IMR-90 (cell line): ENCODE measurements at regions not wholly inside any gene's neighbourhood (a gene's known extent, or its start where the extent isn't known, plus 50 kb on each side); places are given as distances from the start of the nearest gene placed in this dataset.

Source experiments
- ATAC-seq: fragments of 200-7000 bp; cut with Tn5 transposase; 2 replicates; pipeline ENCODE4 v1.9.1; 2020; ENCODE audit warnings: low read depth, mild to moderate bottlenecking, moderate library complexity
- BruUV-seq: library from RNA; stranded (reverse); fragments of 400-500 nt; replicated peaks from 2 replicates; lab custom pipeline; 2021; lab: Mats Ljungman, UMichigan
- CTCF ChIA-PET: fragments of 300-600 bp; formaldehyde crosslinking; extraction: SDS; loops from one replicate; lab custom pipeline; 2021; ENCODE audit warnings: antibody characterized with exemption; lab: Yijun Ruan, JAX
- POLR2A ChIA-PET: fragments of 300-600 bp; sonication (Branson Sonifier 250); formaldehyde crosslinking; loops from one replicate; lab custom pipeline; 2022; ENCODE audit warnings: antibody characterized with exemption; ENCODE audit not compliant: unreplicated experiment; lab: Charles Lee
- DNase-seq: peaks from one replicate; pipeline ENCODE4 v3.0.0; 2013
- H2AFZ ChIP-seq: replicated peaks from 2 replicates; pipeline ENCODE3; 2013; ENCODE audit warnings: low read length, mild to moderate bottlenecking; ENCODE audit not compliant: poor library complexity
- H2AK5ac ChIP-seq: 2 replicates; pipeline ENCODE4 v1.6.1; 2013; ENCODE audit warnings: low read depth, low read length, inconsistent platforms
- H2AK9ac ChIP-seq: replicated peaks from 2 replicates; pipeline ENCODE3; 2013; ENCODE audit warnings: mild to moderate bottlenecking, low read depth, low read length, moderate library complexity; ENCODE audit not compliant: poor library complexity
- H2BK120ac ChIP-seq: 2 replicates; pipeline ENCODE4 v1.6.1; 2013; ENCODE audit warnings: low read depth, low read length, inconsistent platforms
- H2BK15ac ChIP-seq: 3 replicates; pipeline ENCODE4 v1.6.1; 2013; ENCODE audit warnings: low read depth, low read length, inconsistent platforms
- H2BK20ac ChIP-seq: 2 replicates; pipeline ENCODE4 v1.6.1; 2013; ENCODE audit warnings: low read depth, mild to moderate bottlenecking, inconsistent platforms, low read length, moderate library complexity
- H2BK5ac ChIP-seq: 2 replicates; pipeline ENCODE4 v1.6.1; 2013; ENCODE audit warnings: mild to moderate bottlenecking, low read depth, low read length, inconsistent platforms; ENCODE audit not compliant: poor library complexity, severe bottlenecking
- H3K14ac ChIP-seq: replicated peaks from 2 replicates; pipeline ENCODE4 v1.6.1; 2013; ENCODE audit warnings: low read depth, low read length, inconsistent platforms
- H3K18ac ChIP-seq: 2 replicates; pipeline ENCODE4 v1.6.1; 2013; ENCODE audit warnings: low read depth, low read length, control low read depth
- H3K23ac ChIP-seq: 2 replicates; pipeline ENCODE4 v1.6.1; 2013; ENCODE audit warnings: low read depth, low read length, inconsistent platforms
- H3K27ac ChIP-seq: 2 replicates; pipeline ENCODE4 v1.5.1; 2013; ENCODE audit warnings: mild to moderate bottlenecking, control low read depth, low read length; ENCODE audit not compliant: insufficient read depth
- H3K27me3 ChIP-seq: 2 replicates; pipeline ENCODE4 v1.6.1; 2013; ENCODE audit warnings: low read length; ENCODE audit not compliant: control insufficient read depth, insufficient read depth
- H3K36me3 ChIP-seq: 2 replicates; pipeline ENCODE4 v1.6.1; 2013; ENCODE audit warnings: low read length, mixed read lengths; ENCODE audit not compliant: control insufficient read depth, insufficient read depth
- H3K4ac ChIP-seq: 2 replicates; pipeline ENCODE4 v1.6.1; 2013; ENCODE audit warnings: low read depth, low read length, inconsistent platforms
- H3K4me1 ChIP-seq: 2 replicates; pipeline ENCODE4 v1.6.1; 2013; ENCODE audit warnings: low read length, mixed read lengths; ENCODE audit not compliant: control insufficient read depth, insufficient read depth
- H3K4me2 ChIP-seq: 2 replicates; pipeline ENCODE4 v1.6.1; 2013; ENCODE audit warnings: low read depth, mild to moderate bottlenecking, control low read depth, low read length, moderate library complexity
- H3K4me3 ChIP-seq: 2 replicates; pipeline ENCODE4 v1.5.1; 2013; ENCODE audit warnings: low read depth, mild to moderate bottlenecking, control low read depth, low read length, moderate library complexity; ENCODE audit not compliant: insufficient read depth
- H3K56ac ChIP-seq: 2 replicates; pipeline ENCODE4 v1.6.1; 2013; ENCODE audit warnings: low read length, inconsistent platforms; ENCODE audit not compliant: insufficient read depth; ENCODE audit errors: extremely low read depth
- H3K79me1 ChIP-seq, 2 experiments: 2 replicates each; pipeline ENCODE4 v1.6.1; 2013; ENCODE audit warnings: low read length in 2 of 2, inconsistent platforms in 1 of 2, low read depth in 1 of 2
- H3K9ac ChIP-seq: 2 replicates; pipeline ENCODE4 v1.6.1; 2013; ENCODE audit warnings: low read depth, low read length, control low read depth
- H3K9me1 ChIP-seq: 2 replicates; pipeline ENCODE4 v1.6.1; 2013; ENCODE audit warnings: low read length, inconsistent platforms; ENCODE audit not compliant: insufficient read depth
- H3K9me3 ChIP-seq: 2 replicates; pipeline ENCODE4 v1.6.1; 2013; ENCODE audit warnings: low read length; ENCODE audit not compliant: control insufficient read depth, insufficient read depth
- H4K20me1 ChIP-seq: 2 replicates; pipeline ENCODE4 v1.6.1; 2013; ENCODE audit warnings: low read length, inconsistent platforms; ENCODE audit not compliant: insufficient read depth
- H4K5ac ChIP-seq: 2 replicates; pipeline ENCODE4 v1.6.1; 2013; ENCODE audit warnings: mild to moderate bottlenecking, low read depth, low read length, control low read depth
- H4K8ac ChIP-seq, 2 experiments: 2 replicates each; pipeline ENCODE4 v1.6.1; 2013; ENCODE audit warnings: low read depth in 2 of 2, low read length in 2 of 2, control low read depth in 1 of 2, inconsistent platforms in 1 of 2
- H4K91ac ChIP-seq: 2 replicates; pipeline ENCODE4 v1.6.1; 2013; ENCODE audit warnings: low read depth, low read length, inconsistent platforms; ENCODE audit not compliant: insufficient read depth
- ELK1 ChIP-seq: fragments of 150-350 bp; IDR thresholded peaks from 2 replicates; pipeline ENCODE4 v1.6.1; 2016; ENCODE audit warnings: low read depth, mild to moderate bottlenecking, low read length, moderate library complexity, borderline replicate concordance
- FOS ChIP-seq: fragments of 150-350 bp; IDR thresholded peaks from 2 replicates; pipeline ENCODE4 v1.6.1; 2016; ENCODE audit warnings: low read depth, low read length
- MAFK ChIP-seq: IDR thresholded peaks from 2 replicates; pipeline ENCODE4 v1.6.1; 2012; ENCODE audit warnings: low read depth, low read length, improper control_type of control experiment
- NFE2L2 ChIP-seq: fragments of 150-350 bp; IDR thresholded peaks from 2 replicates; pipeline ENCODE4 v1.6.1; 2016; ENCODE audit warnings: low read depth, mild to moderate bottlenecking, low read length
- POLR2A ChIP-seq: IDR thresholded peaks from 2 replicates; pipeline ENCODE4 v1.6.1; 2012; ENCODE audit warnings: mild to moderate bottlenecking, low read depth, low read length
- RAD21 ChIP-seq: IDR thresholded peaks from 2 replicates; pipeline ENCODE4 v1.6.1; 2012; ENCODE audit warnings: low read length, improper control_type of control experiment
- RFX5 ChIP-seq: IDR thresholded peaks from 2 replicates; pipeline ENCODE4 v1.8.0; 2012; ENCODE audit warnings: low read depth, mild to moderate bottlenecking, low read length, moderate library complexity
- SMC3 ChIP-seq: fragments of 150-350 bp; IDR thresholded peaks from 2 replicates; pipeline ENCODE4 v1.6.1; 2016; ENCODE audit warnings: low read depth, mild to moderate bottlenecking, antibody characterized with exemption, low read length, moderate library complexity
- USF2 ChIP-seq: fragments of 150-350 bp; IDR thresholded peaks from 2 replicates; pipeline ENCODE4 v1.6.1; 2017; ENCODE audit warnings: mild to moderate bottlenecking, antibody characterized with exemption, low read length, low read depth
- WGBS, 2 experiments: methylation state at CpG; one replicate each; pipeline versions ENCODE4 v1.1.5 to v1.1.7; 2013; ENCODE audit warnings: missing lambda C conversion rate in 2 of 2; ENCODE audit not compliant: insufficient read length in 1 of 2; ENCODE audit errors: extremely low coverage in 2 of 2; 5-methylcytosine and 5-hydroxymethylcytosine counted together
- dilution Hi-C: fragments of 300-500 bp; cut with HindIII; formaldehyde crosslinking; loops from one replicate; pipeline ENCODE4 v1.14.3; 2018; ENCODE audit warnings: low sequenced_read_pairs; ENCODE audit not compliant: unreplicated experiment
- in situ Hi-C: fragments of 300-500 bp; cut with MboI; formaldehyde crosslinking; loops from 3 replicates; pipeline ENCODE4 v1.14.3; 2019; ENCODE audit warnings: low sequenced_read_pairs, inconsistent platforms, mixed read lengths
- intact Hi-C: fragments of 100-400 bp; cut with micrococcal nuclease; formaldehyde crosslinking; loops from 2 replicates; pipeline ENCODE4 v1.10.0; 2022

- Histone ChIP-seq H3K9ac (no peak overlapping the region), H3K9me1 (no peaks in the 10 kb centered on the region), H4K20me1 (no peaks in the 10 kb centered on the region), H3K4me3 (no peak overlapping the region), H3K56ac (no peak overlapping the region), H2BK20ac (no peak overlapping the region), H3K36me3 (no peaks in the 10 kb centered on the region), H3K27me3 (no peaks in the 10 kb centered on the region), H3K4me1 (no peaks in the 10 kb centered on the region), H4K91ac (no peak overlapping the region), H2AFZ (no peak overlapping the region), H4K8ac (no peak overlapping the region), H3K23ac (no peak overlapping the region), H3K9me3 (peaks cover 25% of the 10 kb centered on the region), H3K27ac (no peak overlapping the region), H3K14ac (no peak overlapping the region), H2BK120ac (no peak overlapping the region), H3K4me2 (no peak overlapping the region), H3K18ac (no peak overlapping the region), H2BK5ac (no peak overlapping the region), H3K4ac (no peak overlapping the region), H3K79me1 (no peaks in the 10 kb centered on the region), H2BK15ac (no peak overlapping the region), H2AK9ac (no peak overlapping the region), H2AK5ac (no peak overlapping the region), H4K5ac (no peak overlapping the region)
- no peak for TF ChIP-seq SMC3
- TF ChIP-seq FOS, result no peak
- TF ChIP-seq USF2, result no peak
- TF ChIP-seq POLR2A, result no peak
- TF ChIP-seq NFE2L2, result no peak
- TF ChIP-seq RAD21, result no peak
- TF ChIP-seq RFX5, result no peak
- no peak for TF ChIP-seq MAFK
- TF ChIP-seq ELK1, result no peak
- ChIA-PET POLR2A (no interaction called here), CTCF (no interaction called here)
- intact Hi-C loops, result no loop called here
- dilution Hi-C loops, result no loop called here
- DNase-seq (no peak), ATAC-seq (no peak)
- 28% methylated on average over 4 of the region's 19 CpGs; no CpG with 5 or more reads in 1 of the 2 experiments for WGBS, 2 experiments
- in situ Hi-C loops, result no loop called here
- no TSS peak for BruUV-seq
These were observed 195.4 kb upstream of the C14orf180 start for GRCh38 chr14:104383996-104384775.
